ENCODE measurements at regions not wholly inside any gene's neighbourhood (a gene's known extent, or its start where the extent isn't known, plus 50 kb on each side); places are given as distances from the start of the nearest gene placed in this dataset.

DNA sequence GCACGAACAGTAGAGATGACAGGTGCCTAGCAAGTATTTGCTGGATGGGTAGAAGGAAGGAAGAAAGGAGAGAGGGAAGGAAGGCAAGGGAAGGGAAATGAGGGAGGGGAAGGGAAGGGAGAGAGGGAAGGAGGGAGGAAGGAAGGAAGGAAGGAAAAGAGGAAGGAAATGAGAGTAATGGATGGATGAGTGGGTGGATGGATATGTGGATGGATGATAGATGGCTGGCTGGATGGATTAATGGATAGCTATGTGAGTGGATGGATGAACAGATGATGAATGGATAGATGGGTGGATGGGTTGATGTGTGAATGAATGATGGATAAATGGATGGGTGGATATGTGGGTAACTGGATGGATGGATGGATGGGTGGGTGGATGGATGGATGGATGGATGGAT lies 125.9 kb upstream of the FGF3 start:
- H4K20me1 ChIP-seq (ENCODE audit: insufficient read depth, low read length) = no peaks in the 10 kb centered on the region
- no peaks in the 10 kb centered on the region for H3K79me2 ChIP-seq (ENCODE audit: low read length)
- H3K9ac ChIP-seq (ENCODE audit: low read length) = no peak overlapping the region
- H3K4me2 ChIP-seq (ENCODE audit: low read length) = no peak overlapping the region
- peaks cover 39% of the 10 kb centered on the region for H3K27me3 ChIP-seq (ENCODE audit: low read depth, low read length)
- H2AFZ ChIP-seq (ENCODE audit: low read depth, low read length) = no peak overlapping the region
- H3K4me3 ChIP-seq (ENCODE audit: low read length) = no peak overlapping the region
- TF ChIP-seq EZH2phosphoT487 (IDR thresholded peaks at IDR 0.05; ENCODE audit: low read depth) = no peak
- TF ChIP-seq, protein P1, sequence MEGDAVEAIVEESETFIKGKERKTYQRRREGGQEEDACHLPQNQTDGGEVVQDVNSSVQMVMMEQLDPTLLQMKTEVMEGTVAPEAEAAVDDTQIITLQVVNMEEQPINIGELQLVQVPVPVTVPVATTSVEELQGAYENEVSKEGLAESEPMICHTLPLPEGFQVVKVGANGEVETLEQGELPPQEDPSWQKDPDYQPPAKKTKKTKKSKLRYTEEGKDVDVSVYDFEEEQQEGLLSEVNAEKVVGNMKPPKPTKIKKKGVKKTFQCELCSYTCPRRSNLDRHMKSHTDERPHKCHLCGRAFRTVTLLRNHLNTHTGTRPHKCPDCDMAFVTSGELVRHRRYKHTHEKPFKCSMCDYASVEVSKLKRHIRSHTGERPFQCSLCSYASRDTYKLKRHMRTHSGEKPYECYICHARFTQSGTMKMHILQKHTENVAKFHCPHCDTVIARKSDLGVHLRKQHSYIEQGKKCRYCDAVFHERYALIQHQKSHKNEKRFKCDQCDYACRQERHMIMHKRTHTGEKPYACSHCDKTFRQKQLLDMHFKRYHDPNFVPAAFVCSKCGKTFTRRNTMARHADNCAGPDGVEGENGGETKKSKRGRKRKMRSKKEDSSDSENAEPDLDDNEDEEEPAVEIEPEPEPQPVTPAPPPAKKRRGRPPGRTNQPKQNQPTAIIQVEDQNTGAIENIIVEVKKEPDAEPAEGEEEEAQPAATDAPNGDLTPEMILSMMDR (IDR thresholded peaks at IDR 0.05; ENCODE audit: low read depth, low read length) = no peak
- no peaks in the 10 kb centered on the region for H3K4me1 ChIP-seq (ENCODE audit: low read length)
- no peak overlapping the region for H3K27ac ChIP-seq (ENCODE audit: low read length)
- H3K9me3 ChIP-seq (ENCODE audit: insufficient read depth, low read length) = no peaks in the 10 kb centered on the region
- no peaks in the 10 kb centered on the region for H3K36me3 ChIP-seq (replicated peaks; ENCODE audit: low read depth, low read length)

DNA sequence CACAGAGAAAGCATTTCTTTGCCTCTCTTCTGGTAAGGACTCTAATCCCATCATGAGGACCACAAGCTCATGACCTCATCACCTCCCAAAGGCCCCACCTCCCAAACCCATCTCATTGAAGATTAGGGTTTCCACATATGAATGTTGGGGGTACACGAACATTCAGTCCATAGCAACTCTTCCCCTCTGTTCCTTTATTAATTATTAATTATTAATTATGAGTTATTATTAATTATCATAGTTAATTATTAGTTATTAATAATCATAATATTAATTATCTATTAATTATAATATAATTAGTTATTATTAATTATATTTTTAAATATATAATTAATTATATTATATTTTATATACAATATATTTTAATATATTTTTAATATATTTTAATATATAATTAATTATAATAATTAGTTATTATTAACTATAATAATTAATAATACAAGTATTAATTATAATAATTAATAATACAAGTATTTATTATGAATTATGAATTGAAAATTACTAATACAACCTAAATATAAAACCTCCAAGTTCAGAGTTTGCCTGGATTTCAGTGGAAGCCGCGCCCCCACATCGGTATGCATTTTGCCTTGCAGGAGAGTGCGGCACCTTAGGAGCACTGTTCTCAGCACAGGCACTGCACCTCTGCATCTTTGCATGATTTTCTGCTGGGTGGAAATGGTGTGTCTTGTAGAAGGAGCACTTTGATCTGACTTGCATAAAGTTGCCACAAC lies 128.0 kb upstream of the FGF3 start:
- Histone ChIP-seq H3K9ac (ENCODE audit: low read length) (no peak overlapping the region), H3K4me2 (ENCODE audit: low read length) (no peak overlapping the region), H3K4me1 (ENCODE audit: low read length) (no peaks in the 10 kb centered on the region), H2AFZ (ENCODE audit: low read depth, low read length) (no peak overlapping the region), H3K36me3 (replicated peaks; ENCODE audit: low read depth, low read length) (no peaks in the 10 kb centered on the region), H3K4me3 (ENCODE audit: low read length) (no peak overlapping the region), H3K27me3 (ENCODE audit: low read depth, low read length) (peaks cover 39% of the 10 kb centered on the region), H3K9me3 (ENCODE audit: insufficient read depth, low read length) (no peaks in the 10 kb centered on the region), H3K79me2 (ENCODE audit: low read length) (no peaks in the 10 kb centered on the region), H4K20me1 (ENCODE audit: insufficient read depth, low read length) (no peaks in the 10 kb centered on the region), H3K27ac (ENCODE audit: low read length) (no peak overlapping the region)
- no peak for TF ChIP-seq EZH2phosphoT487 (IDR thresholded peaks at IDR 0.05; ENCODE audit: low read depth)
- TF ChIP-seq, protein P1 (IDR thresholded peaks at IDR 0.05; ENCODE audit: low read depth, low read length) = no peak

DNA sequence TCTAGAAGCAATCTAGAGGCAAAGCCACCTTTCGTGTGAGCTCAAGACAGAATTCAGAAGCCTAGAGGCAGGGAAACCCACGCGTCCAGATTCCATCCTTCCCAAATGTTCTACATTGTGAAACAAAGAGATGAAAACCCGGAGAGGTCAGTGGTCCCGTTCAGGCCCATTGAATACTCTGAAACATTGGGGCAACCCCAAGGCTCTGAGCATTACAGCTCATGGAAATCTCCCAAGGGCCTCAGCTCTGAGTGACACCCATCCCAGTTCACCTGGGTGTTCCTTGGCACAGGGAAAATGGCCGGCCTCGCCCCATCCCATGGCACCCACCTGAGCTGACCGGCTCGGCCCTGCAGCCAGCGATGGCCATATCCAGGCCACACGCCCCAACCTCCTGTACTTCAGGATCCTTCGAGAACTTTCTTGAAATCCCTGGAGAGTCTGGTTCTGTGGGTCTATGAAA lies 128.6 kb upstream of the FGF3 start:
- Histone ChIP-seq H3K9ac (ENCODE audit: low read length) (no peak overlapping the region), H4K20me1 (ENCODE audit: insufficient read depth, low read length) (no peaks in the 10 kb centered on the region), H3K27ac (ENCODE audit: low read length) (no peak overlapping the region), H3K36me3 (replicated peaks; ENCODE audit: low read depth, low read length) (no peaks in the 10 kb centered on the region), H3K4me2 (ENCODE audit: low read length) (no peak overlapping the region), H3K9me3 (ENCODE audit: insufficient read depth, low read length) (no peaks in the 10 kb centered on the region), H2AFZ (ENCODE audit: low read depth, low read length) (no peak overlapping the region), H3K27me3 (ENCODE audit: low read depth, low read length) (peaks cover 35% of the 10 kb centered on the region), H3K4me3 (ENCODE audit: low read length) (no peak overlapping the region), H3K4me1 (ENCODE audit: low read length) (no peaks in the 10 kb centered on the region), H3K79me2 (ENCODE audit: low read length) (no peaks in the 10 kb centered on the region)
- TF ChIP-seq, protein P1 (IDR thresholded peaks at IDR 0.05; ENCODE audit: low read depth, low read length) = no peak
- no peak for TF ChIP-seq EZH2phosphoT487 (IDR thresholded peaks at IDR 0.05; ENCODE audit: low read depth)

DNA sequence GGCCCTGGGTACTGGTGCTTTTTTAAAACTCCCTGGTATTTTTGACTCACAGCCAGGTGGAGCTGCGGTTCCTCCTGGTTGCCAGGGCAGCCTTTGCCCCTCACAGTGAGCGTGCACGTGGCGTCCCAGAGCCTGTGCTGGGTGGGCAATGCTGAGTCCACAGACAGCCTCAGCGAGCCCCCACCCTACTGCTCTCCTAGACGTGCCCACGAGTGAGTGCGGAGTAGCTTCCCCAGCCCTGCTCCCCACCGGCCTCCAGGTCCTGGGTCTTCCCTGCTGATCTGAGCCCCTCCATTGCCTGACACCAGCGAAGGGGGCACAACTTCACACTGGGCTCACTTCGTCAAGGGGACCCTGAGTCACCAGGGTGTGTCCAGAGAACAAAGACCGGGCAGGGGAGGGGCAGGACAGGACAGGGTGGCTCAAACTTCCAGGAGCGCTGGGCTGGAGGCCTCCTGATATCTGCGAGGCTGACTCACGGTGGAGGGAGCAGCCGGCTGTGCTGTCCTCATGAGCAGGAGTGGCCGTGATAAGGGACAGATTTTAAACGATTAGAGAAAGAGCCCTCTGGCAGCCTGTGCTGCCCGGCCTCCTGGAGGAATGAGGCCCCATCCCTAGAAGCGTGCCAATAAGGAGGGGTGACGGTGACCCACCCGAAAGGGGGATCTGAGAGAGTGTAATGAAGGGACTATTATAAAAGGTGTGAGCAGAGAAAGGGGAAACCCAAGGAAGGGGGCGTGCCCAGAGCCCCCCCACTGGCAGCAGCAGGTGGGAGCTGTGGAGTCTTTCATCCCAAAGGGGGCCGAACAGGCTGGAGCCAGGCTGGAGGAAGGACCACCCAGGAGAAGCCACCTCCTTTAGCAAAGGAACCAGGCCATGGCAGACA lies 129.3 kb upstream of the FGF3 start:
- H3K27me3 ChIP-seq (ENCODE audit: low read depth, low read length) = peaks cover 32% of the 10 kb centered on the region
- H3K4me2 ChIP-seq (ENCODE audit: low read length) = no peak overlapping the region
- H3K36me3 ChIP-seq (replicated peaks; ENCODE audit: low read depth, low read length) = no peaks in the 10 kb centered on the region
- no peaks in the 10 kb centered on the region for H3K79me2 ChIP-seq (ENCODE audit: low read length)
- no peaks in the 10 kb centered on the region for H3K9me3 ChIP-seq (ENCODE audit: insufficient read depth, low read length)
- no peaks in the 10 kb centered on the region for H3K4me1 ChIP-seq (ENCODE audit: low read length)
- TF ChIP-seq, protein P1 (IDR thresholded peaks at IDR 0.05; ENCODE audit: low read depth, low read length) = no peak
- no peak for TF ChIP-seq EZH2phosphoT487 (IDR thresholded peaks at IDR 0.05; ENCODE audit: low read depth)
- H3K9ac ChIP-seq (ENCODE audit: low read length) = no peak overlapping the region
- H2AFZ ChIP-seq (ENCODE audit: low read depth, low read length) = no peak overlapping the region
- no peak overlapping the region for H3K4me3 ChIP-seq (ENCODE audit: low read length)
- no peaks in the 10 kb centered on the region for H4K20me1 ChIP-seq (ENCODE audit: insufficient read depth, low read length)
- no peak overlapping the region for H3K27ac ChIP-seq (ENCODE audit: low read length)
